Activated naive CD4-positive, alpha-beta T cell treated with anti-CD3 and anti-CD28 coated beads, Interleukin-2, amount 50 U/mL, for 72 hours (primary cell): ENCODE measurements at regions not wholly inside any gene's neighbourhood (a gene's known extent, or its start where the extent isn't known, plus 50 kb on each side); places are given as distances from the start of the nearest gene placed in this dataset.

ENCODE experiments used
- ATAC-seq, 2 donors: fragments of 150-1000 bp; cut with Tn5 transposase; 2 replicates each; pipeline ENCODE4 v1.10.0; 2021; ENCODE audit warnings: mild to moderate bottlenecking in 2 of 2, moderate library complexity in 2 of 2
- DNase-seq, 2 donors: peaks; one replicate each; pipeline ENCODE4 v3.0.0; 2021 to 2022; ENCODE audit warnings: low spot score in 2 of 2
- H3K27ac Mint-ChIP-seq, 2 donors: one replicate each; pipeline ENCODE4 v1.8.0; 2022; ENCODE audit warnings: mild to moderate bottlenecking in 2 of 2, mixed read lengths in 2 of 2
- H3K36me3 Mint-ChIP-seq, 2 donors: one replicate each; pipeline ENCODE4 v1.8.0; 2022; ENCODE audit warnings: mixed read lengths in 2 of 2
- H3K9me3 Mint-ChIP-seq, 2 donors: one replicate each; pipeline ENCODE4 v1.8.0; 2022; ENCODE audit warnings: mixed read lengths in 2 of 2

DNA sequence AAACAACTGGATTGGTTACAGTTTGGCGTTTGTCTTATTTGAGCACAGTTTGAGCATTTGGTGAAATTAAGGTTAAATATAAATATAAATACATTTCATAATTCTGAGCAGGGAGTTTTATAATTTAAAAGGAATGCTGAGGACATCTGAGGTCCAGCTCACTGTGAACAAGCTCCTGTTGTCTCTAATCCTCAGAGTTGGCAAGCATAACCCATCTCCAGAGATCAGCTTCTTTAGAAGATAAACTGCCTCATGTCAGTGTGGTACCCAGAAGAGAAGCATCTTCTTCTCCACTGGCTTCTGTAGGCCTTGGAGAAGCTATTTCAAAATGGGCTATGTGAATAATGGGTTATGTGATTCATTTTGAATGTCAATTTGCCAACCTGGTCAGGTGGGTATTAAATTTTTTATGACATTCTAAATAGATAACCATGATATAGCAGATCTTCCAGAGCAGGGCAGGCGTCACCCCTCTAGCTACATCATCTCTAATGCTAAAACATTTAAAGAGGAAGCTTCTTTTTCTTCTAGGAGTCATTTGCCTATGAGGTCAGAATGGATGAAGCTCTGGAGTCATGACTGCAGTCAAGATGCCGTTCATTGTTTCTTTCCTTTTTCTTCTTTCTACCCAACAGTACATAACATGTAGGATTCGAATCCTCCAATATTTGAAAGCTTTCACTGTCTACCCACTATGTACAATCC, 324.0 kb downstream of the RNF144A start:
- Mint-ChIP-seq H3K9me3 (no peaks in the 10 kb centered on the region), H3K36me3 (no peaks in the 10 kb centered on the region), H3K27ac (peak overlapping the region in 1 of 2 donors; percentile 46)
- ATAC-seq (no peak), DNase-seq (no peak)

DNA sequence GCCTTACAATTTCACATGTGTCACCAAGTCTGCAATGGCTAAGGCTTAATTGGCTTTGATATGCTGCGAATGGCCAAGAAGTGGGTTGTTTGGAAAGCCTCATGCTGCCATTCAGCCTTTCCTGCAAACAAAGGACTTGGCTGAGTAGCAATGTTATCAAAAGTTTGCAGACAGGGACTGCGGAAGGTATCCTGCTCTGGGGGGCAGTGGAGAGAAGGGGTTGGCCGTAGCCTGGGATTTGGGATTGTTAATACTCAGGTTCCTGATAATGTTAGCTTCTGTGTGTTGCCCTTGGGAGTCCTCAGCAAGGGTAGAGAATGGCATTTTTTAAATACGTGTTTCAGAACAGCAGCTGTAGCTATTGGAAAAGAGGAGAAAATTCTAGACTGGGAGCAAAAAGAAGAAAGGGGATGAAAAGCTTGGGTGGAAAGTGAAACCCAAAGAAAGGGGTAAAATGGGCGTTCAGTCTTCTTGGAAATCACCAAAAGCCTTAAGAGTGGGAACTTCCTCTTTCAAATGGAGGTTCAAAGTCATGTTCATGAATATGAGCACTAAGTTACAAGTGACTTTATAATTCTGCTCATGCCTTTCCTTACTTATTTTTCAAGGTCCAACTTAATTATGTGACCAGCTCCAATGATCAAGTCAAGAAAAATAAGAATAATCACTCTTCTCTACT, 325.1 kb downstream of the RNF144A start:
- no peak for DNase-seq
- no peak for ATAC-seq
- Mint-ChIP-seq H3K9me3 (no peaks in the 10 kb centered on the region), H3K36me3 (no peaks in the 10 kb centered on the region), H3K27ac (peak overlapping the region in 1 of 2 donors; percentile 52)

DNA sequence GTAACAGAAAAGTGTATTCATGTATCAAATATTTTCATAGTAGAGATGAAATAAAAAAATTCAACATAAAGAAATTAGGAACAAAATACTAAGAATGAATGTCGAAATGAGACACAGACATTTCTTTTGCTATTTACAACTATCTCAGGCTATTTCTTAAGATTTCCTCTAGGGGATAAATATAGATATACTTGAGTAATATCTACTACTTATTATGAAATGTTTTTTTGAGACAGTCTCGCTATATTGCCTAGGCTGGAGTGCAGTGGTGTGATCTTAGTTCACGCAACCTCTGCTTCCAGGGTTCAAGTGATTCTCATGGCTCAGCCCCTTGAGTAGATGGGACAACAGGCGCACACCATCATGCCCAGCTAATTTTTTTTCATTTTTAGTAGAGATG, 326.1 kb downstream of the RNF144A start:
- ATAC-seq, result no peak

DNA sequence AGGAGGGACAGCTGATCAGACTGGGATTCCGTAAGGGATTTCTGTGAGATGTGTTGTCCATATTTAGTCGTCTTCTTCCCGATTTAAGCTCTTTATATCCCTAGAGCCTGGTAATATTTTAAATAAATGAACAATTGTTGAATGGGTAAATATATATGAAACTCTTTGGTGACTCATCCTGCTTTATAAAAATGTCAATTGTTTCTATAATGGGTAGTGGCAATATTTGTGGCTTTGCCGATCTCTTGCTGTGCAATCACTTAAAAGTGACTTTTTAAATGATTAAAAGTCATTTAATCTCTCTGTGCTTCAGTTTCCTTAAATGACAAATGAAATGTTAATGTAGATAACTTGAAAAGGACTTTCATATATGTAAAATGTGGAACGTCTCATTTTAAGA, 339.2 kb downstream of the RNF144A start:
- DNase-seq, result no peak
- Mint-ChIP-seq H3K36me3 (no peaks in the 10 kb centered on the region), H3K9me3 (no peaks in the 10 kb centered on the region), H3K27ac (no peak overlapping the region)
- no peak for ATAC-seq

More for the DNA sequence above, 326.1 kb downstream of the RNF144A start:
- H3K9me3 Mint-ChIP-seq, result no peaks in the 10 kb centered on the region
- no peaks in the 10 kb centered on the region for H3K36me3 Mint-ChIP-seq
- H3K27ac Mint-ChIP-seq, result no peak overlapping the region
- DNase-seq, result no peak

DNA sequence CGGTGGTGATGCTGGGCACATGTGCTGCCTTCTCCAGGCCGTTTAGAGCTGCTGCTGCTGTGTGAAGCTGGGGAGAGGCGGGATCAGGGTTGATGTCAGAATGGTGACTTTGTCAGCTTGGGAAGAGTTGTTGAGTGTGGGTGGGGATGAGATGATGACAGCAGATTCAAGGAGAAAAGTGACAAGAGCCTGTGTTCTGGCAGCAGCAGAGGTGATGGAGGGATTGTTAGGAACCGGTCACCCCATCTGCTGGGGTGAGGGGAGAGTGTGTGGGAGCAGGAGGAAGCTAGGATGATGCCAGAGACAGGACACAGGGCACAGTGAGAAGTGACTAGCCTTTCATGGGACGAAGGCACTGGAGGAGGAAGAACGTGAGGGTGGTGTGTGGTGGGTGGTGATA, 345.5 kb downstream of the RNF144A start:
- ATAC-seq, result no peak
- Mint-ChIP-seq H3K9me3 (no peaks in the 10 kb centered on the region), H3K27ac (no peak overlapping the region), H3K36me3 (no peaks in the 10 kb centered on the region)
- DNase-seq, result no peak

DNA sequence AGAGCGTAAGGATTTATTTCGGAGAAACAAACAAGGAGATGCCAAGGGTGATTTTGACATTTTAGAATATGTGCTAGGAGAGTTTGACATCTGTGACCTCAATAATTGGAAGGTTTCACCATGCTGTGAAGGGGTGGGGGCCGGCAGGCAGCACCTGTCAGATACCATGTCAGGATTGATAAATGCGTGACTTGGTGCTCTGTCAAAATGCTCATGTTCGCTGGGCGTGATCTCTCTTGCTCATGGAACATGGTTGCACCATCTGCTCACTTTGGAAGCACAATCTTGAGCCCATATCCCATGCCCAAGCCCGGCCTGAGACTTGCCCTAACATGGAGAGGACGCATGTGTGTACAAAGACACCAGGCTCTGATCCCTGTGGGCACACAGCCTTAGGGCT, 347.6 kb downstream of the RNF144A start:
- no peak for DNase-seq
- H3K9me3 Mint-ChIP-seq, result no peaks in the 10 kb centered on the region
- no peaks in the 10 kb centered on the region for H3K36me3 Mint-ChIP-seq
- no peak for ATAC-seq
- H3K27ac Mint-ChIP-seq, result no peak overlapping the region

DNA sequence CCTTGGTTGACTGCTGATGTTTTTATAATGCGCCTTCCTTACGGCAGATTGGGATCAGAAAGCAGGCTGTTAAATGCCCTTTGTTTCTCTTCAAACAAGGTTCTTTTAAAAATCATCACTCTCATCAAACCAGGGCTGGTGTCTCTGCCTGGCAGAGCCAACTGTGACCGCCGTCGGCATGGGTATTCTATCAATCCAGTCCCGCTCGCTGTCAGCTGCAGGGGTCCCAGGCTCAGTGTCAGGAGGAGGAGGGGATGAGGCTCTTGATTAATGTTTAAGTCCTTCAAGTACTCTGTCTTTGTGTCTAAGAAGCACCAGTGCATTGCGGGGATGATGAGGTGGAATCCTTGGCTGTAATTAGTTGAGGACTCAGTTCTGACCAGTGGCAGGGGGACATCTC, 348.1 kb downstream of the RNF144A start:
- H3K36me3 Mint-ChIP-seq, result no peaks in the 10 kb centered on the region
- H3K27ac Mint-ChIP-seq, result no peak overlapping the region
- DNase-seq, result no peak
- H3K9me3 Mint-ChIP-seq, result no peaks in the 10 kb centered on the region
- no peak for ATAC-seq

DNA sequence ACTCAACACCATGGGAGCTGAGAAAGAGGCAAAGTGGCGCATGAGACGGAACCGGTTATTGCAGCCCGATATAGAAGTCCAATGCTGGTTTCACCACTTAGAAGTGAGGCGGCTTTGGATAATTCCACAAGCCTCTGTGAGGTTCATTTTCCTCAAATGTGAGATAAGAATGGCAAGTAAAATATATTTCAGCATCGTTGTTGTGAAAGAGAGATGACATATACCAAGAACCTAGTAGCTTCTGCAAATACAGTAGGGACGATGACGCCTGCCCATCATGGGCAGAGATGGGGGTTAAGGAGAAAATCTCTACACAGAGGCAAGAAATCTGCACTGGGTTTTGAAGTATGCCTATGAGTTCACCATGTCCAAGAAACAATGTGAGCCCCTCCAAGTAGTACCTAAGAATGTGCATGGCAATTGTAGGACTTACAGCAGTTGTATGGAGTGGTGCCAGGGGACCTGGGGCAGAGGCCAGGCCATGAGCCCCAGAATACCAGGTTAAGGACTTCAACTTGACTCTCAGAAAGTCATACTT, 352.0 kb downstream of the RNF144A start:
- DNase-seq (no peak), ATAC-seq (no peak)
- Mint-ChIP-seq H3K36me3 (no peaks in the 10 kb centered on the region), H3K9me3 (no peaks in the 10 kb centered on the region), H3K27ac (no peak overlapping the region)

DNA sequence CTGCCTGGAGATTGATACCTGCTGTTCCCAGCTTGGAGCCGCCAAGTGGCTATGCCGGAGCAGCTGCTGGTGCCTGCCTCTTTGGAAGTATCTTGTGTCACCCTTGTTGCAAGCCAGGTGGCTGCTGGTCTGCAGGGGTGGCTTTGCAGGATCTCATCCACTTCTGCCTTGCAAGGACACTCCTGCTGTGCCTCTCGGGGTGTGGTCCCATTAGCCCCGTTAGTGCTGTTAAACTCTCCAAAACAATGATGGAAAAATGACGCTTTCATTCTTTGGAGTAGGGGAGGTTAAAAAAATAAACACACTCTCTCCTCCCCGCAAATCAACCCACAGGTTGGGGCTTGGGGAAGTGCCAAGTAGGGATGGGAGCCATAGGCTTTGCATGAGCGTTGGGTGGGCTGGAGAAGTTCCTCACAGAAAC, 352.8 kb downstream of the RNF144A start:
- no peak for DNase-seq
- Mint-ChIP-seq H3K36me3 (no peaks in the 10 kb centered on the region), H3K27ac (no peak overlapping the region), H3K9me3 (no peaks in the 10 kb centered on the region)
- no peak for ATAC-seq

DNA sequence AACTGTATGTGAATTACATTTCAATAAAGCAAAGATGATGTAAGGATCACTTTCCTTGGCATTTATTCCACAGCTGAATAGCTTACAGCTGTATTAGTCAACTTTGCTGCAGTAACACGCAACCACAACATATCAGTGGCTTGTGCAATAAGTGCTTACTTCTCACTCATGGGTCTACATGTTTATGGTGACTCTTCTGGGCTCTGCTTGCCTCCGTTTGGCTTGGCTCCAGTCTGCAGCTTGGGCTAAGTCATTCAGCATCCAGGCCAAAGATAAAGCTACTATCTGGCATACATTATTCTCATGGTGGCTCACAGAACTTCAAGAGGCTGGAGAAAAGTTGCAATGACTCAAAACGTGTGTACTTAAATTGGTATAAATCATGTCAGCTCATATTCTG, 355.0 kb downstream of the RNF144A start:
- H3K9me3 Mint-ChIP-seq, result no peaks in the 10 kb centered on the region
- ATAC-seq (no peak), DNase-seq (no peak)
- H3K36me3 Mint-ChIP-seq, result no peaks in the 10 kb centered on the region
- H3K27ac Mint-ChIP-seq, result no peak overlapping the region

DNA sequence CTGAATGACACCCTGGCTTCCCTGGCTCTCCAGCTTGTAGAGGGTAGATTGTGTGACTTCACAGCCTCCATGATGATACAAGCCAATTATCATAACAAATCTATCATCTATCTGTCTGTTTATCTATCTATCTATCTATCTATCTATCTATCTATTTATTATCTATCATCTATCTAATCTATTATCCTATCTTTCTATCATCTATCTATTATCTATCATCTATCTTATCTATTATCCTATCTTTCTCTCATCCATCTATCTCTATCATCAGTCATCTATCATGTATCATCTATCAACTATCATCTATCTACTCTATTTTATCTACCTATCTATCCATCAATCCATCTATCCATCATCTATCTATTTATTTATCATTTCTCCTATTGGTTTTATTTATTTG, 361.8 kb downstream of the RNF144A start:
- Mint-ChIP-seq H3K36me3 (no peaks in the 10 kb centered on the region), H3K9me3 (no peaks in the 10 kb centered on the region), H3K27ac (no peak overlapping the region)
- ATAC-seq (no peak), DNase-seq (no peak)

DNA sequence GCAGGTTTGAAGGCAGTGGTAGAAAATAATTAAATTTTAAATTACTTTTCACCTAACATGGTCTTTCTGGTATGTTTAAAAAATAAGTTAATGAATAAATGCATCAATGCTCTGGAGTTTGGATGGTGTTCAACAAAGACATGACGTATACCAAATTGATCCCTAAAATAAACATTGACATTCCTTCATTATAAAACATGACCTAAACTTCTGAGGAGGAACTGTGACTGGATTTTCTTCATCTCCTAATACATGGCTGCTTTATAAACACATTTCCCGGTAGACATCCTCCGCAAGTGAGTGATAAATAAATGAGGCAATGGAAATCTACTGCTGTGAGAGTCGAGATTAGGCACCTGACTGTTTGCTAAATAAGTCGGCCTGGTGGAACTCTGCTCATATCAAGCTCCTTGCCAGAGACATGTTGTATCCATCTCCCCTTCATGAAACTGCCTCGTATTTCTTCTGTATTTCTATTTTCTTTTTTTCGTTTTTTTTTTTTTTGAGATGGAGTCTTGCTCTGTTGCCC, 362.3 kb downstream of the RNF144A start:
- no peak for DNase-seq
- no peaks in the 10 kb centered on the region for H3K9me3 Mint-ChIP-seq
- ATAC-seq, result no peak
- H3K36me3 Mint-ChIP-seq, result no peaks in the 10 kb centered on the region
- H3K27ac Mint-ChIP-seq, result no peak overlapping the region

DNA sequence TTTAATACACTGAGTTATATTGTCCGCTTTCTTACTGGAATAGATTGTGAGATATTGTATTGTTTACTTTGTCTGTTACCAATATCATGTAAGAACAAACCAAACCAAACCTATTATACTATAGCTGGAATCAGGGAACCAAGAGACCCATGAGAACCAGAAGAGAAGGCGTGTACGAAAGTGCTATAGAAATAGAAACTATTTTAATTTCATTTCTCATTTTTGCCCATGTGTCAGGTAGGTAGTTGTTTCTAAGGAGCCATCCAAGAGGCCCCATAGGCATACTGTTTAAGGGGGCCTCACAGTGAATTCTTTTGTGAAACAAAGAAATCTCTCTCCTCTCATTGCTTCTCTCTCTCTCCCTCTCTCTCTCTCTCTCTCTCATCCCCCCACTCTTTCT, 363.6 kb downstream of the RNF144A start:
- H3K36me3 Mint-ChIP-seq, result no peaks in the 10 kb centered on the region
- ATAC-seq (no peak), DNase-seq (no peak)
- H3K27ac Mint-ChIP-seq, result no peak overlapping the region
- no peaks in the 10 kb centered on the region for H3K9me3 Mint-ChIP-seq

DNA sequence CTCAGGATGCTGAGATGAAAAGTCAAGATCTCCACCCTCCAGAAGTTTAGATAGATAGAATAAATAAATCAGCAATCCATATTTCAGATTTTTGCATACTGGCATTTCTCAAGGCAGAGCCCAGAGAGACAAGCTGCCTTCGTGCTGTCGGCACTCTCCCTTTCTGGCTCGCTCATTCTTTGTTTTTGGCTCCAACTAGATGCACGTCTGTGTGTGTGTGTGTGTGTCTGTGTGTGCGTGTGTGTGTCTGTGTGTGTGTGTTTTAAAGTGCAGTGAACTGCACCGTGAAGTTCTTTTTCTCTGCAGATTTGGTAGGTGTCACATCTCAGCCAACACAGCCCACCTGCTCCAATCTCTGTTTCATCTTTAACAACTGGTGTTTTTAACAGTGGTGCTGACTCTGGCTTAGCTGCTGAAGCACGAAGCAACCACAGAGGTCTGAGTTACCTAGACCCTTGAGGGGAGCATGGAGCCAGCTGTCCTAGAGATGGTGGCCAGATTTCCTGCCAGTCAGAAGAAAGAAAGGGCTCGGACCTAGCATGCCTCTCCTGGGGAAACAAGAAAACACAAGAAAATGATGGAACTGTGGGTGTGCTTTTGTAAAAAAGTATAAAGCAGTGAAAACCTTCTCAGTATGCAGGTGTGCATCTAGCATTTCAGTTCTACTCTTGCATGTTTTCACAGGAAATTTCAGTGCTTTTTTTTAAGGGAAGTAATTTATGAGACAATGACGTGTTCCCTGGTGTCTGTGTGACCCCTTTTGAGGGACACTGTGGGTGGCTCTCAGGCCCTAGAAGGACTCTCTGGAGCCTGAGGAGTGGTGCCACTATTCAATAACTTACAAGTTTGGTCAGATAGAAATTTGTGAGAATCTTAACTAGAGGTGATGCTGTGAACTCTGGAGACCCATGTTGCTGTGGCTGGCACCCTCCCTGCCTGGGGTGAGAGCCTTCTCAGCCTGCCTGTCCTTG, 364.3 kb downstream of the RNF144A start:
- H3K36me3 Mint-ChIP-seq, result no peaks in the 10 kb centered on the region
- no peak overlapping the region for H3K27ac Mint-ChIP-seq
- H3K9me3 Mint-ChIP-seq, result no peaks in the 10 kb centered on the region
- ATAC-seq (no peak), DNase-seq (no peak)

DNA sequence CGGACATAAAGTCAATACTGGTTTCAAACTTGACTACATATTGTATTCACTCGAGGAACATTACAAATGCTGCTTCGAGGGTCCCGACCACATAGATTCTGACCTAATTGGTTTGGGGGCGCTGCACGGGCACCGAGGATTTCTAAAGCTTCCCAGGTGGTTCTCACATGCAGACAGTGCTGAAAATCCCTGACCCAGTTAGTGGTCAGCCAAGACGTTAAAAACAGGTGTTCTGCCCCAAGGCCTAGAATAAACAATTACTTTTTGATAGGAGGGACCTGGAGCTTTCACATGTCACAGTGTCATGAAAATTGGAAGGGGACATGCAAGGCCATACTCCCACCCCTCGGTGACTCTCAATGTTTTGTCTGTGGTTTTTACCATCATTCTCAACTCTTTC, 368.9 kb downstream of the RNF144A start:
- H3K36me3 Mint-ChIP-seq, result no peaks in the 10 kb centered on the region
- no peaks in the 10 kb centered on the region for H3K9me3 Mint-ChIP-seq
- no peak overlapping the region for H3K27ac Mint-ChIP-seq
- no peak for DNase-seq
- ATAC-seq, result no peak

DNA sequence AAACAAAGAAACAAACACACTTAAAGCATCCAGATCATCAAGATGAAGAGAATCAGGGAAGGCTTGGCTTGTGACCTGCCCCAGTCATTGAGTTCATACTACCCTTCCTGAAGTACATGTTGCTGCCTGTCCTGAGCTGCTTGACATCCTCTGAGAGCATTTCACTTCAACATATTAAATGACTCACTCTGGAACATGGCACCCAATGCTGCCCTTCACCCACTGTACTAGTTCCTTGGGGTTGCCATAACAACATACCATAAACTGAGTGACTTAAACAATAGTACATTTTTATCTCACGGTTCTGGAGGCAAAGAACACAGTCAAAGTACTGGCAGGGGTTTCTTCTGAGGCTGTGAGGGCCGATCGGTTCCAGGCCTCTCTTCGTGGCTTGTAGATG, 371.3 kb downstream of the RNF144A start:
- H3K27ac Mint-ChIP-seq, result no peak overlapping the region
- no peaks in the 10 kb centered on the region for H3K9me3 Mint-ChIP-seq
- DNase-seq (no peak), ATAC-seq (no peak)
- no peaks in the 10 kb centered on the region for H3K36me3 Mint-ChIP-seq

DNA sequence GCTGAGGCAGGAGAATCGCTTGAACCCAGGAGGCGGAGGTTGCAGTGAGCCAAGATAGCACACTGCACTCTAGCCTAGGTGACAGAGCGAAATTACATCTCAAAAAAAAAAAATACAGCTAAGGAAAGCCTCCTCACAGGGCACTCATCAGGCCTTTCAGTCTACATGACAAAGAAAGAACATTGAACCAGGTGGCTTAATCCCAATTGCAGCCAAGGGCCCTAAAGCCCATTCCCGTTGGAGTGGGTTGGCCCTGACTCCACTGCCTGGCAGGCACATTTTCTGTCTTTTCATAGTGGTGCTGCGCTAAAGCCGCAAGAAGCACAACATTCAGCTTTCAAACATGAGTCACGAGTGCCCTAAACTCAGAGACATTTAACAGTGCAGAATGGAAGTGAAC, 372.5 kb downstream of the RNF144A start:
- no peak for ATAC-seq

More for the DNA sequence above, 372.5 kb downstream of the RNF144A start:
- H3K27ac Mint-ChIP-seq, result no peak overlapping the region
- no peaks in the 10 kb centered on the region for H3K9me3 Mint-ChIP-seq
- H3K36me3 Mint-ChIP-seq, result no peaks in the 10 kb centered on the region
- DNase-seq, result no peak
